ENCODE measurements at regions not wholly inside any gene's neighbourhood (a gene's known extent, or its start where the extent isn't known, plus 50 kb on each side); places are given as distances from the start of the nearest gene placed in this dataset.

- intact Hi-C loops (cut with DNase I): no loop called here
- no peak for DNase-seq (ENCODE audit: low spot score)
Measured at GRCh38 chr4:62170235-62170634, 970.1 kb downstream of the ADGRL3 start.

GRCh38 chr4:62168681-62169080 is 968.6 kb downstream of the ADGRL3 start:
- intact Hi-C loops (cut with DNase I): no loop called here
- DNase-seq (ENCODE audit: low spot score): no peak

GRCh38 chr4:62162606-62163005 is 962.5 kb downstream of the ADGRL3 start:
- intact Hi-C loops (cut with DNase I): no loop called here

GRCh38 chr4:62161446-62161845 is 961.3 kb downstream of the ADGRL3 start:
- intact Hi-C loops (cut with DNase I): no loop called here
- no peak for DNase-seq (ENCODE audit: low spot score)

More at GRCh38 chr4:62162606-62163005, 962.5 kb downstream of the ADGRL3 start:
- DNase-seq (ENCODE audit: low spot score): no peak

- no peak for DNase-seq (ENCODE audit: low spot score)
Measured at GRCh38 chr4:62159876-62160275, 959.8 kb downstream of the ADGRL3 start.

GRCh38 chr4:62159306-62159705 is 959.2 kb downstream of the ADGRL3 start:
- DNase-seq (ENCODE audit: low spot score): no peak
- intact Hi-C loops (cut with DNase I): no loop called here

More at GRCh38 chr4:62159876-62160275, 959.8 kb downstream of the ADGRL3 start:
- intact Hi-C loops (cut with DNase I): no loop called here

- no peak for DNase-seq (ENCODE audit: low spot score)
- intact Hi-C loops (cut with DNase I): no loop called here
Measured at GRCh38 chr4:62156205-62156604, 956.1 kb downstream of the ADGRL3 start.

GRCh38 chr4:62145276-62145675 is 945.1 kb downstream of the ADGRL3 start:
- DNase-seq (ENCODE audit: low spot score): no peak
- intact Hi-C loops (cut with DNase I): no loop called here

GRCh38 chr4:62144431-62144830 is 944.3 kb downstream of the ADGRL3 start:
- intact Hi-C loops (cut with DNase I): no loop called here
- DNase-seq (ENCODE audit: low spot score): no peak

GRCh38 chr4:62135565-62136156 is 935.5 kb downstream of the ADGRL3 start:
- intact Hi-C loops (cut with DNase I): loop anchor here (5.0 to 10.0 kb wide), 3 partner anchors 269 to 933 kb away; partner anchors contain the start of gene ADGRL3
- no peak for DNase-seq (ENCODE audit: low spot score)

GRCh38 chr4:62133977-62134376 is 933.9 kb downstream of the ADGRL3 start:
- intact Hi-C loops (cut with DNase I): loop anchor here (10.0 kb wide), 2 partner anchors 271 to 589 kb away; no protein-coding TSS in a partner anchor
- no peak for DNase-seq (ENCODE audit: low spot score)

GRCh38 chr4:62133101-62133897 is 933.2 kb downstream of the ADGRL3 start:
- intact Hi-C loops (cut with DNase I): loop anchor here (10.0 kb wide), 2 partner anchors 272 to 588 kb away; no protein-coding TSS in a partner anchor
- DNase-seq (ENCODE audit: low spot score): no peak

GRCh38 chr4:62131049-62131448 is 930.9 kb downstream of the ADGRL3 start:
- no peak for DNase-seq (ENCODE audit: low spot score)
- intact Hi-C loops (cut with DNase I): loop anchor here (10.0 kb wide), 2 partner anchors 274 to 586 kb away; no protein-coding TSS in a partner anchor

GRCh38 chr4:62130637-62131036 is 930.5 kb downstream of the ADGRL3 start:
- no peak for DNase-seq (ENCODE audit: low spot score)
- intact Hi-C loops (cut with DNase I): loop anchor here (10.0 kb wide), 2 partner anchors 274 to 586 kb away; no protein-coding TSS in a partner anchor

- intact Hi-C loops (cut with DNase I): loop anchor here (10.0 kb wide), 2 partner anchors 275 to 585 kb away; no protein-coding TSS in a partner anchor
- no peak for DNase-seq (ENCODE audit: low spot score)
Measured at GRCh38 chr4:62130230-62130629, 930.1 kb downstream of the ADGRL3 start.
